K562 (cell line): ENCODE measurements at regions not wholly inside any gene's neighbourhood (a gene's known extent, or its start where the extent isn't known, plus 50 kb on each side); places are given as distances from the start of the nearest gene placed in this dataset.

ENCODE experiments used
- ATAC-seq: fragments of 200-7000 bp; cut with Tn5 transposase; 3 replicates; pipeline ENCODE4 v1.9.1; 2020; ENCODE audit warnings: moderate library complexity
- BruUV-seq: library from RNA; stranded (reverse); fragments of 400-500 nt; replicated peaks from 2 replicates; lab custom pipeline; 2021; lab: Mats Ljungman, UMichigan
- CTCF ChIA-PET: fragments of 300-600 bp; formaldehyde crosslinking; extraction: SDS; loops from one replicate; lab custom pipeline; 2021; ENCODE audit warnings: low intra/inter-chr PET ratio; lab: Yijun Ruan, JAX
- POLR2A ChIA-PET: fragments of 300-600, 350-650 bp; sonication (Branson Sonifier 250); formaldehyde crosslinking; extraction: SDS; loops from one replicate; lab custom pipeline; 2021; ENCODE audit warnings: antibody characterized with exemption, inconsistent platforms; lab: Yijun Ruan, JAX
- DNase-seq, 4 experiments: peaks; one replicate each; pipeline versions ENCODE4 v3.0.0 to v3.0.0-alpha.2; 2011 to 2018; ENCODE audit warnings: low spot score in 3 of 4, mixed read lengths in 3 of 4; ENCODE audit errors: extremely low read depth in 1 of 4
- FAIRE-seq: peaks from 2 replicates; lab custom pipeline; 2011; peaks lifted over from hg19 to GRCh38; lab: Jason Lieb, UNC
- H2AFZ ChIP-seq: 2 replicates; pipeline ENCODE4 v1.6.0; 2011; ENCODE audit warnings: low read depth, low read length, control low read depth, inconsistent platforms
- H3K27ac ChIP-seq: fragments of 200-600 bp; 3 replicates; pipeline ENCODE4 v1.8.0; 2011; ENCODE audit warnings: low read depth, mild to moderate bottlenecking, control low read depth, inconsistent platforms, low read length, moderate library complexity, mixed read lengths; ENCODE audit errors: extremely low read depth
- H3K27me3 ChIP-seq, 2 experiments: fragments of 300-600 bp in 1 of 2; 2 replicates in 1 of 2; 3 replicates in 1 of 2; pipeline versions ENCODE4 v1.6.0 to v1.8.0; 2011; ENCODE audit warnings: inconsistent platforms in 2 of 2, low read length in 2 of 2, mild to moderate bottlenecking in 1 of 2, mixed read lengths in 1 of 2, moderate library complexity in 1 of 2; ENCODE audit not compliant: control insufficient read depth in 2 of 2, insufficient read depth in 2 of 2
- H3K36me3 ChIP-seq: fragments of 300-600 bp; 3 replicates; pipeline ENCODE4 v1.8.0; 2011; ENCODE audit warnings: mild to moderate bottlenecking, low read length, inconsistent platforms; ENCODE audit not compliant: control insufficient read depth, insufficient read depth
- H3K4me1 ChIP-seq, 2 experiments: fragments of 200-600 bp in 1 of 2; replicated peaks in 1 of 2; 2 replicates in 1 of 2; 3 replicates in 1 of 2; pipeline versions ENCODE4 v1.5.1 to v1.8.0; 2011; ENCODE audit warnings: inconsistent platforms in 2 of 2, low read length in 2 of 2, mild to moderate bottlenecking in 1 of 2, mixed read lengths in 1 of 2, moderate library complexity in 1 of 2; ENCODE audit not compliant: control insufficient read depth in 2 of 2, insufficient read depth in 2 of 2
- H3K4me2 ChIP-seq: 2 replicates; pipeline ENCODE4 v1.6.1; 2011; ENCODE audit warnings: low read length, control low read depth, inconsistent platforms, mixed read lengths; ENCODE audit not compliant: insufficient read depth
- H3K4me3 ChIP-seq: fragments of 200-600 bp; sonication (generic), shearing (Covaris generic); 2 replicates; pipeline ENCODE4 v1.5.1; 2016; ENCODE audit warnings: control low read depth, inconsistent platforms
- H3K79me2 ChIP-seq: fragments of 200-600 bp; 3 replicates; pipeline ENCODE4 v1.8.0; 2011; ENCODE audit warnings: low read length, inconsistent platforms; ENCODE audit not compliant: control insufficient read depth, insufficient read depth
- H3K9ac ChIP-seq, 2 experiments: 2 replicates each; pipeline versions ENCODE4 v1.6.0 to v1.6.1; 2011; ENCODE audit warnings: low read depth in 2 of 2, low read length in 2 of 2, control low read depth in 1 of 2, inconsistent platforms in 1 of 2, mild to moderate bottlenecking in 1 of 2, mixed read lengths in 1 of 2; ENCODE audit not compliant: insufficient read depth in 1 of 2
- H3K9me1 ChIP-seq: one replicate; pipeline ENCODE4 v1.6.0; 2011; ENCODE audit warnings: inconsistent platforms, mild to moderate bottlenecking, low read length, moderate library complexity; ENCODE audit not compliant: control insufficient read depth, insufficient read depth
- H3K9me3 ChIP-seq: replicated peaks from 2 replicates; pipeline ENCODE4 v1.5.1; 2011; ENCODE audit warnings: low read depth, low read length, inconsistent platforms; ENCODE audit not compliant: control insufficient read depth, insufficient read depth
- H4K20me1 ChIP-seq: replicated peaks from 2 replicates; pipeline ENCODE4 v1.6.1; 2011; ENCODE audit warnings: low read length, inconsistent platforms, mixed read lengths; ENCODE audit not compliant: control insufficient read depth, insufficient read depth
- ATF1 ChIP-seq, 2 experiments: fragments of 450-650 bp in 1 of 2; IDR thresholded peaks; 2 replicates each; pipeline ENCODE4 v1.6.1; 2016; ENCODE audit warnings: missing compliant biosample characterization in 1 of 2, missing genetic modification characterization in 1 of 2
- BRCA1 ChIP-seq, 2 experiments: fragments of 450-650 bp in 1 of 2; sonication (generic) in 1 of 2; formaldehyde crosslinking in 1 of 2; IDR thresholded peaks; 2 replicates each; pipeline versions ENCODE4 v1.5.0 to v1.6.1; 2017 to 2020; ENCODE audit warnings: mild to moderate bottlenecking in 1 of 2, missing genetic modification reagents in 1 of 2
- BRD9 ChIP-seq: fragments of 450-650 bp; IDR thresholded peaks from 2 replicates; pipeline ENCODE4 v1.6.1; 2018; ENCODE audit warnings: low read depth; ENCODE audit not compliant: partially characterized antibody
- CEBPG ChIP-seq, 3 experiments: fragments of 200-800 bp in 1 of 3; sonication (Bioruptor generic) in 1 of 3; sonication (generic) in 1 of 3; formaldehyde crosslinking in 1 of 3; IDR thresholded peaks in 2 of 3; conservative IDR thresholded peaks in 1 of 3; 2 replicates each; pipeline versions ENCODE4 v1.6.1 to v1.8.0; 2016 to 2022; ENCODE audit warnings: missing compliant biosample characterization in 2 of 3, missing genetic modification characterization in 2 of 3, mild to moderate bottlenecking in 1 of 3, missing genetic modification reagents in 1 of 3
- XRCC4 ChIP-seq: IDR thresholded peaks from one replicate; pipeline ENCODE4 v1.6.1; 2011; ENCODE audit not compliant: insufficient read depth, insufficient read length; ENCODE audit errors: extremely low read depth
- ZBTB5 ChIP-seq: fragments of 450-650 bp; IDR thresholded peaks from 2 replicates; pipeline ENCODE4 v1.6.1; 2017; ENCODE audit warnings: antibody characterized with exemption
- ZNF239 ChIP-seq: fragments of 250-450 bp; sonication (Bioruptor Pico); IDR thresholded peaks from 2 replicates; pipeline ENCODE4 v1.4.0; 2020; ENCODE audit warnings: mild to moderate bottlenecking
- ZNF280B ChIP-seq: fragments of 250-450 bp; sonication (Bioruptor Pico); IDR thresholded peaks from 2 replicates; pipeline ENCODE4 v1.5.1; 2021; ENCODE audit warnings: mild to moderate bottlenecking
- ZNF561 ChIP-seq: fragments of 450-650 bp; formaldehyde crosslinking; conservative IDR thresholded peaks from 2 replicates; pipeline ENCODE4 v1.4.0; 2020; ENCODE audit warnings: mild to moderate bottlenecking, moderate library complexity
- ZNF57 ChIP-seq: fragments of 450-650 bp; formaldehyde crosslinking; IDR thresholded peaks from 2 replicates; pipeline ENCODE4 v1.4.0; 2020; ENCODE audit warnings: mild to moderate bottlenecking, moderate library complexity
- WGBS: fragments of 100-300 bp; shearing (Covaris generic); methylation state at CpG from one replicate; pipeline ENCODE4 v1.1.6; 2016; ENCODE audit warnings: low coverage, mixed read lengths; ENCODE audit not compliant: insufficient coverage; ENCODE audit errors: missing lambda C conversion rate; 5-methylcytosine and 5-hydroxymethylcytosine counted together
- in situ Hi-C: fragments of 300-500 bp; cut with MboI; formaldehyde crosslinking; loops from 4 replicates; pipeline ENCODE4 v1.15.0; 2018; ENCODE audit warnings: inconsistent platforms, mixed read lengths
- intact Hi-C: fragments of 100-400 bp; cut with micrococcal nuclease; formaldehyde crosslinking; loops from 2 replicates; pipeline ENCODE4 v1.14.2; 2022

GRCh38 chr7:97466071-97466470 lies 265.8 kb upstream of the TAC1 start (continued):
- TF ChIP-seq ATF1 (CRISPR knock-in tag; IDR thresholded peaks at IDR 0.05): no peak
- TF ChIP-seq ATF1 (tag; IDR thresholded peaks at IDR 0.05): no peak
- no peak for TF ChIP-seq BRD9
- TF ChIP-seq ZNF561 (CRISPR knock-in tag): no peak
- no peak for TF ChIP-seq ZNF57 (CRISPR knock-in tag)
- no peak for TF ChIP-seq BRCA1 (IDR thresholded peaks at IDR 0.05)
- TF ChIP-seq BRCA1 (CRISPR knock-in tag; IDR thresholded peaks at IDR 0.05): no peak
- no peak for TF ChIP-seq XRCC4

- H3K27me3 ChIP-seq: peaks cover 0 to 12% of the 10 kb centered on the region in 2 experiments; a peak in 1 of 5 replicates
- no peak overlapping the region for H3K4me3 ChIP-seq
- no peaks in the 10 kb centered on the region for H3K4me1 ChIP-seq
- H3K9ac ChIP-seq: no peak overlapping the region
- no peaks in the 10 kb centered on the region for H3K9me3 ChIP-seq
- ATAC-seq (no peak), DNase-seq (no peak), FAIRE-seq (no peak)
- H2AFZ ChIP-seq: no peak overlapping the region
- WGBS: under 1% methylated on average over 6 of the region's 6 CpGs
- BruUV-seq: no TSS peak
- H3K9me1 ChIP-seq: no peaks in the 10 kb centered on the region
- in situ Hi-C loops: no loop called here
- H3K79me2 ChIP-seq: no peaks in the 10 kb centered on the region
- H3K36me3 ChIP-seq: no peaks in the 10 kb centered on the region
- ChIA-PET CTCF (no interaction called here), POLR2A (interaction anchor here (0.8 kb wide), 1 partner anchor 9 kb away, joined by 3 read pairs; no protein-coding TSS in a partner anchor)
- intact Hi-C loops: no loop called here
- no peak overlapping the region for H3K4me2 ChIP-seq
- no peaks in the 10 kb centered on the region for H4K20me1 ChIP-seq
- H3K27ac ChIP-seq: no peak overlapping the region
- no peak for TF ChIP-seq CEBPG (CRISPR knock-in tag; IDR thresholded peaks at IDR 0.05)
- TF ChIP-seq CEBPG (tag; conservative IDR thresholded peaks at IDR 0.05 in 1 of 2, IDR thresholded peaks at IDR 0.05 in 1 of 2): no peak
- no peak for TF ChIP-seq ZBTB5
- TF ChIP-seq ZNF239 (CRISPR knock-in tag): no peak
- TF ChIP-seq ZNF280B (CRISPR knock-in tag): no peak
Measured at GRCh38 chr7:97466999-97467740, 264.7 kb upstream of the TAC1 start.
